Vagina (tissue), 2 donors: ENCODE measurements at regions not wholly inside any gene's neighbourhood (a gene's known extent, or its start where the extent isn't known, plus 50 kb on each side); places are given as distances from the start of the nearest gene placed in this dataset.

Experiments used
- DNase-seq, 2 donors: peaks; one replicate each; pipeline ENCODE4 v3.0.0-alpha.2; 2017; ENCODE audit errors: extremely low spot score in 2 of 2
- H3K27ac ChIP-seq: fragments of 200-600 bp; sonication (generic); one replicate; pipeline ENCODE4 v1.5.1; 2019
- H3K27me3 ChIP-seq: fragments of 200-600 bp; sonication (generic); one replicate; pipeline ENCODE4 v1.5.1; 2019
- H3K36me3 ChIP-seq, 2 donors: fragments of 200-600 bp; sonication (generic); one replicate each; pipeline ENCODE4 v1.5.1; 2017 to 2019
- H3K4me1 ChIP-seq: fragments of 200-600 bp; sonication (generic); one replicate; pipeline ENCODE4 v1.5.1; 2019
- H3K4me3 ChIP-seq, 2 donors: fragments of 200-600 bp; sonication (generic); 1 replicate in 1 of 2; 2 replicates in 1 of 2; pipeline ENCODE4 v1.5.1; 2016 to 2019
- H3K9me3 ChIP-seq: fragments of 200-600 bp; sonication (generic); one replicate; pipeline ENCODE4 v1.5.1; 2019
- POLR2A ChIP-seq, 2 donors: fragments of 450-650 bp; IDR thresholded peaks; one replicate each; pipeline ENCODE4 v1.6.1; 2017; ENCODE audit warnings: antibody characterized with exemption in 2 of 2, mild to moderate bottlenecking in 2 of 2, moderate library complexity in 2 of 2
- POLR2AphosphoS5 ChIP-seq, 2 donors: sonication (generic); formaldehyde crosslinking; IDR thresholded peaks; one replicate each; pipeline ENCODE4 v1.9.0; 2017; ENCODE audit warnings: antibody characterized with exemption in 2 of 2, mild to moderate bottlenecking in 2 of 2, low read depth in 1 of 2; ENCODE audit not compliant: insufficient read depth in 1 of 2
- intact Hi-C: fragments of 100-400 bp; cut with DNase I; formaldehyde crosslinking; loops from one replicate; pipeline ENCODE4 v1.15.1; 2023
- TF ChIP-seq, protein P1 (sequence below), 3 experiments: fragments of 450-650 bp in 2 of 3; fragments of 200-600 bp in 1 of 3; sonication (generic) in 1 of 3; IDR thresholded peaks; one replicate each; pipeline ENCODE4 v1.5.1; 2017 to 2019; ENCODE audit warnings: antibody characterized with exemption in 3 of 3, mild to moderate bottlenecking in 2 of 3, moderate library complexity in 2 of 3

DNA sequence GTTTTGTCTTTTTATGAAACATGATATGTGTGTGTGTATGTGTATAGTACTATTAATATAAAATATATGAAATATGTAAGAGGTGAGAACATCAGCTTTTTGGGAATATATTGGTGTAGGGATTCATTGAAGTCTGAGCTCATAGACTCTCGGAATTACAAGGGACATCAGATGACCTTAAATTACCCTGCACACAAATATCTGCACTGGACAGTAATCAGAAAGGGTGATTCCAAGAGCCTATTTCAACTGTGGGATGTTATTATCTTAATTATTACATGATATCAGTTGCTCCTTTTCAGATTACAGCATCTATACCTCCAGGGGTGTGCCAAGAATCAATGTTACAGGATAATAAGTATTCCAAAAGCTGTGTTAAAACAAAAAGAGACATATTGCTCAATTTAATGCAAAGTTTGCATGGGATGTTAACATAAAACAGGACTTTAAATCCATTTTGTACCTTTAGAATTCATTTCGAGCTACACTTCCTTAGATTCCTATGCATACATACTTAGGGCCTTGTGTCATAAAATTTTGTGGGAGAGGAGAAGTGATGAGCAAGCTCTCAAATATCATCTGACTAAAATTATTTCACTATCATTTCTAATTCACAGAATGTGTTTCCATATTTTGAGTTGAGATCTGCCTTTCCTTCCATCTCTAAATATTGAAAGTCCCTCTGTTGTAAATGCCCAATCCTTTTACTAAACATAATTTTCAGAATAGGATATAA, 365.2 kb downstream of the BRINP1 start:
- H3K4me3 ChIP-seq, result no peak overlapping the region
- no peaks in the 10 kb centered on the region for H3K9me3 ChIP-seq
- intact Hi-C loops, result no loop called here
- peaks cover 5% of the 10 kb centered on the region for H3K4me1 ChIP-seq
- no peaks in the 10 kb centered on the region for H3K36me3 ChIP-seq
- no peaks in the 10 kb centered on the region for H3K27me3 ChIP-seq
- no peak for DNase-seq
- no peak overlapping the region for H3K27ac ChIP-seq
- TF ChIP-seq, protein P1, sequence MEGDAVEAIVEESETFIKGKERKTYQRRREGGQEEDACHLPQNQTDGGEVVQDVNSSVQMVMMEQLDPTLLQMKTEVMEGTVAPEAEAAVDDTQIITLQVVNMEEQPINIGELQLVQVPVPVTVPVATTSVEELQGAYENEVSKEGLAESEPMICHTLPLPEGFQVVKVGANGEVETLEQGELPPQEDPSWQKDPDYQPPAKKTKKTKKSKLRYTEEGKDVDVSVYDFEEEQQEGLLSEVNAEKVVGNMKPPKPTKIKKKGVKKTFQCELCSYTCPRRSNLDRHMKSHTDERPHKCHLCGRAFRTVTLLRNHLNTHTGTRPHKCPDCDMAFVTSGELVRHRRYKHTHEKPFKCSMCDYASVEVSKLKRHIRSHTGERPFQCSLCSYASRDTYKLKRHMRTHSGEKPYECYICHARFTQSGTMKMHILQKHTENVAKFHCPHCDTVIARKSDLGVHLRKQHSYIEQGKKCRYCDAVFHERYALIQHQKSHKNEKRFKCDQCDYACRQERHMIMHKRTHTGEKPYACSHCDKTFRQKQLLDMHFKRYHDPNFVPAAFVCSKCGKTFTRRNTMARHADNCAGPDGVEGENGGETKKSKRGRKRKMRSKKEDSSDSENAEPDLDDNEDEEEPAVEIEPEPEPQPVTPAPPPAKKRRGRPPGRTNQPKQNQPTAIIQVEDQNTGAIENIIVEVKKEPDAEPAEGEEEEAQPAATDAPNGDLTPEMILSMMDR (IDR thresholded peaks at IDR 0.05), result no peak
- no peak for TF ChIP-seq POLR2AphosphoS5 (IDR thresholded peaks at IDR 0.05; ENCODE audit: insufficient read depth in 1 of 2, low read depth in 1 of 2)
- no peak for TF ChIP-seq POLR2A (IDR thresholded peaks at IDR 0.05)

DNA sequence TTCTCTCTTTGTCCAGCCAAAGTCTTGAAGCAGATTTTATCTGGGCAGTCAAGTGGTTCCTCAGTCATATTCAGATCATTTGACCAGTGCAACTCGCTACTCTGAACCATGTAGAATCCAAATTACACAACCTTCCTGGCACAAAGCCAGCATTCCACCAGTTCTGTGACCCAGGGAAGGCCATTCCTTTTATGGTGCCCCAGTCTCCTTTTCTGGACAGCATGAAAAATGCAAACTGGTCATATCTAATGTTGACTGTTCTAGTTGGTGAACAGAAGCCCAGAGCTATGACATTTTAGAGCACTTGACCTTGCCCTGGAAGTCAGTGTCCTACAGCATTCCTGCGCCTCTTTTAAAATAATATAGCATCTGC, 364.6 kb downstream of the BRINP1 start:
- peaks cover 5% of the 10 kb centered on the region for H3K4me1 ChIP-seq
- no peak for TF ChIP-seq POLR2A (IDR thresholded peaks at IDR 0.05)
- H3K9me3 ChIP-seq, result no peaks in the 10 kb centered on the region
- peak overlapping the region; percentile 34 for H3K27ac ChIP-seq
- intact Hi-C loops, result no loop called here
- no peak for DNase-seq
- no peak overlapping the region for H3K4me3 ChIP-seq
- H3K27me3 ChIP-seq, result no peaks in the 10 kb centered on the region
- H3K36me3 ChIP-seq, result no peaks in the 10 kb centered on the region

DNA sequence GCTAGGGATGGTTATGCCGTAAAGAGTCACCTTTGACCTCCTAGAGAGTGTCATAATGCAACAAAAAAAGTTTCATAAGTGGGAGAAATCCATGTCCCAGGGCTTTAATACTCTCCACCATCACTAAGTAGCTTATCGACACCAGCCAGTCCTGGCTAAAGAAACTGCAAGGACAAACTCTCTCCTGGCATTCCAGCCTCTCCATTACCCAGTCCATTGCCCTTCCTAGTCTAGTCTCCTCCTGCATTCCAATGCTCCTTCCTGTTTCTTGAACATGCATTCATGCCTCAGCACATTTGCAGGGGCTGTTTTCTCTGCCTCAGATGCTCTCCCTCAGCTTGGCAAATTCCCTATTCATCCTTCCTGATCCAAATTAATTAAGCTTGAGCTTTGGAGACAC, 364.1 kb downstream of the BRINP1 start:
- Histone ChIP-seq H3K9me3 (no peaks in the 10 kb centered on the region), H3K27ac (peak overlapping the region; percentile 34), H3K4me1 (peaks cover 5% of the 10 kb centered on the region), H3K36me3 (no peaks in the 10 kb centered on the region), H3K4me3 (no peak overlapping the region), H3K27me3 (no peaks in the 10 kb centered on the region)
- DNase-seq, result no peak
- intact Hi-C loops, result no loop called here
- TF ChIP-seq, protein P1 (IDR thresholded peaks at IDR 0.05), result no peak
- TF ChIP-seq POLR2A (IDR thresholded peaks at IDR 0.05) (no peak), POLR2AphosphoS5 (IDR thresholded peaks at IDR 0.05; ENCODE audit: insufficient read depth in 1 of 2, low read depth in 1 of 2) (no peak)

DNA sequence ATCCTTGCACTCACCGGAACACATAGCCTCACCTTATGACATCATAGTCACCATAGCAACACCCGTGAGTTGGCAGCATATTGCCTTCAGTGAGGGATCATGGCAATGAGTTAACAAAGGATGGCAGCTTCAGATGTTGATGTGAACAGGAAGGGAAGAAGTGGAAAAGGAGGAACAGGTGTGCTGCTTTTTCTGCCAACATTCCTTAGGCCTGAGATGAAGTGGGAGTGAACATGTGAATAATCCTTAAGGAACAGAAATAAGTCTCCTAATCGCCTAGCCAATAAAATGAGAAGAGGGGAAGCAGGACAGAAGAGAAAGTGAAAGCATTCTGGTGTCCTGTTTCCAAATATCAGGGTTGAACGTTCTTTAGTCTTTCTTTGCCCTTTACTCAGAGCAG, 360.0 kb downstream of the BRINP1 start:
- H3K4me3 ChIP-seq, result no peak overlapping the region

DNA sequence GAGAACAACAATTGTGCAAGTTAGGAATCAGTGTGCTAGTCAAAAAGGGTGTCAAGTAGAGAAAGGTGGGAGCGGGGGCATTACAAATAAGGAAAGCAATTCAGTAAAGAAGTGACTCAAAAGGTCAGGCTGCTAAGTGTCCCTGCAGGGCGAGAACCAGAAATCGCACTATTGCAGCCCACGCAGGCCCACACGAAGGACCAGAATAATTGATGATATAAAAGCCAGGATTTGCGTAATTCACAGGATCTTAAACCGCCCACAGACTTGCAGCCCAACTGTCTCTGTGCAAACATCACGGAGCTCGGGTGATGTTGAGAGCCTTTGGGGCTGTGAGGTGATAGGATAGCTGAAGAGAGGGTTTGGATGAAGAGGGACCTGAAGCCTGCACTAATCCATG, 349.0 kb downstream of the BRINP1 start:
- H3K27me3 ChIP-seq, result no peaks in the 10 kb centered on the region
- intact Hi-C loops, result no loop called here
- no peak overlapping the region for H3K4me3 ChIP-seq
- no peaks in the 10 kb centered on the region for H3K4me1 ChIP-seq
- no peak for TF ChIP-seq POLR2A (IDR thresholded peaks at IDR 0.05)
- no peak for TF ChIP-seq POLR2AphosphoS5 (IDR thresholded peaks at IDR 0.05; ENCODE audit: insufficient read depth in 1 of 2, low read depth in 1 of 2)
- TF ChIP-seq, protein P1 (IDR thresholded peaks at IDR 0.05), result no peak
- H3K27ac ChIP-seq, result no peak overlapping the region
- H3K9me3 ChIP-seq, result no peaks in the 10 kb centered on the region
- no peak for DNase-seq
- no peaks in the 10 kb centered on the region for H3K36me3 ChIP-seq

More for the DNA sequence above, 360.0 kb downstream of the BRINP1 start:
- intact Hi-C loops, result no loop called here
- Histone ChIP-seq H3K27ac (no peak overlapping the region), H3K9me3 (no peaks in the 10 kb centered on the region), H3K27me3 (no peaks in the 10 kb centered on the region), H3K36me3 (no peaks in the 10 kb centered on the region), H3K4me1 (peaks cover 3% of the 10 kb centered on the region)
- TF ChIP-seq POLR2AphosphoS5 (IDR thresholded peaks at IDR 0.05; ENCODE audit: insufficient read depth in 1 of 2, low read depth in 1 of 2) (no peak), POLR2A (IDR thresholded peaks at IDR 0.05) (no peak)
- TF ChIP-seq, protein P1 (IDR thresholded peaks at IDR 0.05), result no peak
- DNase-seq, result no peak
